Gastrocnemius medialis (tissue), 4 donors: ENCODE measurements at regions not wholly inside any gene's neighbourhood (a gene's known extent, or its start where the extent isn't known, plus 50 kb on each side); places are given as distances from the start of the nearest gene placed in this dataset.

Source experiments
- POLR2A ChIP-seq, 2 donors: fragments of 450-650 bp; IDR thresholded peaks; one replicate each; pipeline ENCODE4 v1.6.1; 2017; ENCODE audit warnings: antibody characterized with exemption in 2 of 2, mild to moderate bottlenecking in 2 of 2, moderate library complexity in 2 of 2
- TF ChIP-seq, protein P1 (sequence below), 5 experiments: fragments of 450-650 bp in 3 of 5; fragments of 200-600 bp in 2 of 5; sonication (generic) in 2 of 5; IDR thresholded peaks in 4 of 5; conservative IDR thresholded peaks in 1 of 5; 1 replicate in 4 of 5; 2 replicates in 1 of 5; pipeline ENCODE4 v1.5.1; 2016 to 2019; ENCODE audit warnings: antibody characterized with exemption in 5 of 5, mild to moderate bottlenecking in 3 of 5, moderate library complexity in 3 of 5

DNA sequence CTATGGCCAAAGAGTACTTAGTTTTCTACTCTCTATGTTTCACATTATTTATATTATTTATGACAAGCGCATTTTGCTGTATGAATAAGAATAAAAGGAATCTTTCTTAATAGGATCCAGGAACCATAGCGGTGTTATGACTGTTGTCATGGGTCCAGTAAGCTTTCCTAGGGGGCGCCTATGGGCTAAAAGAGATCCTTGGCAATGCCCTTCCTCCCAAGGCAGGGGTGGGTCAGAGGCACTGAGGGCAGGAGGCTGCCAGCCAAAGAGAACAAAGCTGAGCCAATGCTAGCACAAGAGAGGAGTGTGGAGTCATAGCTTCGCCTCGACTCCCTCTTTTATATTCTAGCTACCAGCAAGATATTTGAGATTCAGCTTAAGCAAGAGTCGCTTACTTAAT, 98.4 kb upstream of the GNAQ start:
- TF ChIP-seq, protein P1, sequence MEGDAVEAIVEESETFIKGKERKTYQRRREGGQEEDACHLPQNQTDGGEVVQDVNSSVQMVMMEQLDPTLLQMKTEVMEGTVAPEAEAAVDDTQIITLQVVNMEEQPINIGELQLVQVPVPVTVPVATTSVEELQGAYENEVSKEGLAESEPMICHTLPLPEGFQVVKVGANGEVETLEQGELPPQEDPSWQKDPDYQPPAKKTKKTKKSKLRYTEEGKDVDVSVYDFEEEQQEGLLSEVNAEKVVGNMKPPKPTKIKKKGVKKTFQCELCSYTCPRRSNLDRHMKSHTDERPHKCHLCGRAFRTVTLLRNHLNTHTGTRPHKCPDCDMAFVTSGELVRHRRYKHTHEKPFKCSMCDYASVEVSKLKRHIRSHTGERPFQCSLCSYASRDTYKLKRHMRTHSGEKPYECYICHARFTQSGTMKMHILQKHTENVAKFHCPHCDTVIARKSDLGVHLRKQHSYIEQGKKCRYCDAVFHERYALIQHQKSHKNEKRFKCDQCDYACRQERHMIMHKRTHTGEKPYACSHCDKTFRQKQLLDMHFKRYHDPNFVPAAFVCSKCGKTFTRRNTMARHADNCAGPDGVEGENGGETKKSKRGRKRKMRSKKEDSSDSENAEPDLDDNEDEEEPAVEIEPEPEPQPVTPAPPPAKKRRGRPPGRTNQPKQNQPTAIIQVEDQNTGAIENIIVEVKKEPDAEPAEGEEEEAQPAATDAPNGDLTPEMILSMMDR (IDR thresholded peaks at IDR 0.05 in 4 of 5, conservative IDR thresholded peaks at IDR 0.05 in 1 of 5) = no peak
- TF ChIP-seq POLR2A (IDR thresholded peaks at IDR 0.05) = no peak
